ENCODE measurements at regions not wholly inside any gene's neighbourhood (a gene's known extent, or its start where the extent isn't known, plus 50 kb on each side); places are given as distances from the start of the nearest gene placed in this dataset.

DNA sequence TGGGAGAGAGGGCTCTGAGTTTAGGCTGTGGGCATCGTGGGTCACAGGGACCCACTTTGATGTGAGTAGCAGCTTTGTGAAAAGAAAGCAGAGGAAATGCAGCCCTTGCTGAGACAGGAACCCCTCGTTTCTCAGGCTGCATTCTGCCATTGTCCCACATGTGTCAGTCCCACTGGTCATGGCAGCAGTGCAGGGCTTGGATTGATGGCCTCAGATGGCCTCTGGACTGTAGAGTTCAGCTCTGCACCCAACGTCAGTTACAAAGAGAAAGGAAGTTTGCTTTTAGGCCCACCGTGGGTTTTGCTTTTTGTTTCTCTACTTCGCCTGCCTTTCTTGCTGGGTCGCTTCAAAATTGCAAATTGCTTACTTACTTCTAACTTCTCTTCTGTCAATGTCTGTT is 248.3 kb upstream of the KLF3 start (continued):
- TF ChIP-seq, protein P1, sequence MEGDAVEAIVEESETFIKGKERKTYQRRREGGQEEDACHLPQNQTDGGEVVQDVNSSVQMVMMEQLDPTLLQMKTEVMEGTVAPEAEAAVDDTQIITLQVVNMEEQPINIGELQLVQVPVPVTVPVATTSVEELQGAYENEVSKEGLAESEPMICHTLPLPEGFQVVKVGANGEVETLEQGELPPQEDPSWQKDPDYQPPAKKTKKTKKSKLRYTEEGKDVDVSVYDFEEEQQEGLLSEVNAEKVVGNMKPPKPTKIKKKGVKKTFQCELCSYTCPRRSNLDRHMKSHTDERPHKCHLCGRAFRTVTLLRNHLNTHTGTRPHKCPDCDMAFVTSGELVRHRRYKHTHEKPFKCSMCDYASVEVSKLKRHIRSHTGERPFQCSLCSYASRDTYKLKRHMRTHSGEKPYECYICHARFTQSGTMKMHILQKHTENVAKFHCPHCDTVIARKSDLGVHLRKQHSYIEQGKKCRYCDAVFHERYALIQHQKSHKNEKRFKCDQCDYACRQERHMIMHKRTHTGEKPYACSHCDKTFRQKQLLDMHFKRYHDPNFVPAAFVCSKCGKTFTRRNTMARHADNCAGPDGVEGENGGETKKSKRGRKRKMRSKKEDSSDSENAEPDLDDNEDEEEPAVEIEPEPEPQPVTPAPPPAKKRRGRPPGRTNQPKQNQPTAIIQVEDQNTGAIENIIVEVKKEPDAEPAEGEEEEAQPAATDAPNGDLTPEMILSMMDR (IDR thresholded peaks at IDR 0.05 in 2 of 3, conservative IDR thresholded peaks at IDR 0.05 in 1 of 3; ENCODE audit: borderline replicate concordance in 1 of 3, insufficient read depth in 1 of 3, low read depth in 2 of 3, low read length in 2 of 3), result no peak

DNA sequence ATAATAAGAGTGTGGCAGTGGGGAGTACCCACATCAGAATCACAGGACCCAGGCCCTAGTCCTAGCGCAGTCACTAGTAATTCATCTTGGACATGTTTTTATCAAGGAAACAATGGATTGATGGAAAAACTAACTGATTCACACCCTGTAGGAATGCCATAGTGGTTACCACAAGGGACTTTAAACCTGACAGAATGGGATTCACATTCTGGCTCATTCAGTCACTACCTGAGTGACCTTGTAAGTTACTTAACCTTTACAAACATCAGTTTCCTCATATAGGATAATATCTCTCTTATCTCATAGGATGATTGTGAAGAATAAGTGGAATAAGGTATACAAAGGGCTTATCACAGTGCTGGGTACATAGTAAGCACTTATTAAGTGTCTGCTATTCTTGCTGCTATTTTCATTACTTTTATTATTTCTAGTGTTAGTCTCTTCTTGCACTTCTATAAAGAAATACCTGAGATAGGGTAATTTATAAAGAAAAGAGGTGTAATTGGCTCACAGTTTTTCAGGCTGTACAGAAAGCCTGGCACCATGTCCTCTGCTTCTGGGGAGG is 247.5 kb upstream of the KLF3 start:
- DNase-seq (ENCODE audit: low read depth, low spot score), result no peak
- ChIA-PET RAD21 (ENCODE audit: low non-redundant PET in 1 of 2, low total read pairs in 2 of 2, uncharacterized antibody in 2 of 2, unreplicated experiment in 2 of 2) (no interaction called here), CTCF (no interaction called here), POLR2A (no interaction called here)
- peaks cover 4 to 6% of the 10 kb centered on the region in 2 experiments; a peak in 2 of 4 replicates for H3K4me1 ChIP-seq (ENCODE audit: control insufficient read depth in 1 of 2, insufficient read depth in 2 of 2, low read length in 2 of 2)
- H3K27me3 ChIP-seq (ENCODE audit: insufficient read depth, low read length), result no peaks in the 10 kb centered on the region
- no peaks in the 10 kb centered on the region for H4K20me1 ChIP-seq (ENCODE audit: insufficient read depth)
- no peak overlapping the region for H3K9ac ChIP-seq (ENCODE audit: low read length)
- BruUV-seq (replicated peaks), result no TSS peak
- ATAC-seq, result no peak
- TF ChIP-seq YY1 (IDR thresholded peaks at IDR 0.05; ENCODE audit: extremely low read depth, insufficient replicate concordance, low read depth, low read length), result no peak
- no peak for TF ChIP-seq SIN3A (IDR thresholded peaks at IDR 0.05; ENCODE audit: low read depth)
- no peak for TF ChIP-seq SP1 (IDR thresholded peaks at IDR 0.05; ENCODE audit: low read depth)
- TF ChIP-seq ZFX (IDR thresholded peaks at IDR 0.05), result no peak
- TF ChIP-seq, protein P2, sequence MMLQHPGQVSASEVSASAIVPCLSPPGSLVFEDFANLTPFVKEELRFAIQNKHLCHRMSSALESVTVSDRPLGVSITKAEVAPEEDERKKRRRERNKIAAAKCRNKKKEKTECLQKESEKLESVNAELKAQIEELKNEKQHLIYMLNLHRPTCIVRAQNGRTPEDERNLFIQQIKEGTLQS (IDR thresholded peaks at IDR 0.05), result no peak
- TF ChIP-seq ELF1 (IDR thresholded peaks at IDR 0.05; ENCODE audit: borderline replicate concordance, low read depth), result no peak
- TF ChIP-seq FOSL1 (IDR thresholded peaks at IDR 0.05; ENCODE audit: low read depth), result no peak
- TF ChIP-seq, protein P1 (IDR thresholded peaks at IDR 0.05 in 2 of 3, conservative IDR thresholded peaks at IDR 0.05 in 1 of 3; ENCODE audit: borderline replicate concordance in 1 of 3, insufficient read depth in 1 of 3, low read depth in 2 of 3, low read length in 2 of 3), result no peak
- TF ChIP-seq CEBPB (IDR thresholded peaks at IDR 0.05; ENCODE audit: low read depth), result no peak
- TF ChIP-seq EZH2phosphoT487 (IDR thresholded peaks at IDR 0.05; ENCODE audit: borderline replicate concordance), result no peak
- TF ChIP-seq, protein P3, sequence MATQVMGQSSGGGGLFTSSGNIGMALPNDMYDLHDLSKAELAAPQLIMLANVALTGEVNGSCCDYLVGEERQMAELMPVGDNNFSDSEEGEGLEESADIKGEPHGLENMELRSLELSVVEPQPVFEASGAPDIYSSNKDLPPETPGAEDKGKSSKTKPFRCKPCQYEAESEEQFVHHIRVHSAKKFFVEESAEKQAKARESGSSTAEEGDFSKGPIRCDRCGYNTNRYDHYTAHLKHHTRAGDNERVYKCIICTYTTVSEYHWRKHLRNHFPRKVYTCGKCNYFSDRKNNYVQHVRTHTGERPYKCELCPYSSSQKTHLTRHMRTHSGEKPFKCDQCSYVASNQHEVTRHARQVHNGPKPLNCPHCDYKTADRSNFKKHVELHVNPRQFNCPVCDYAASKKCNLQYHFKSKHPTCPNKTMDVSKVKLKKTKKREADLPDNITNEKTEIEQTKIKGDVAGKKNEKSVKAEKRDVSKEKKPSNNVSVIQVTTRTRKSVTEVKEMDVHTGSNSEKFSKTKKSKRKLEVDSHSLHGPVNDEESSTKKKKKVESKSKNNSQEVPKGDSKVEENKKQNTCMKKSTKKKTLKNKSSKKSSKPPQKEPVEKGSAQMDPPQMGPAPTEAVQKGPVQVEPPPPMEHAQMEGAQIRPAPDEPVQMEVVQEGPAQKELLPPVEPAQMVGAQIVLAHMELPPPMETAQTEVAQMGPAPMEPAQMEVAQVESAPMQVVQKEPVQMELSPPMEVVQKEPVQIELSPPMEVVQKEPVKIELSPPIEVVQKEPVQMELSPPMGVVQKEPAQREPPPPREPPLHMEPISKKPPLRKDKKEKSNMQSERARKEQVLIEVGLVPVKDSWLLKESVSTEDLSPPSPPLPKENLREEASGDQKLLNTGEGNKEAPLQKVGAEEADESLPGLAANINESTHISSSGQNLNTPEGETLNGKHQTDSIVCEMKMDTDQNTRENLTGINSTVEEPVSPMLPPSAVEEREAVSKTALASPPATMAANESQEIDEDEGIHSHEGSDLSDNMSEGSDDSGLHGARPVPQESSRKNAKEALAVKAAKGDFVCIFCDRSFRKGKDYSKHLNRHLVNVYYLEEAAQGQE (IDR thresholded peaks at IDR 0.05; ENCODE audit: low read depth), result no peak
- TF ChIP-seq, protein P4, sequence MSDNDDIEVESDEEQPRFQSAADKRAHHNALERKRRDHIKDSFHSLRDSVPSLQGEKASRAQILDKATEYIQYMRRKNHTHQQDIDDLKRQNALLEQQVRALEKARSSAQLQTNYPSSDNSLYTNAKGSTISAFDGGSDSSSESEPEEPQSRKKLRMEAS (IDR thresholded peaks at IDR 0.05), result no peak
- no peak overlapping the region for H3K4me3 ChIP-seq (replicated peaks in 1 of 2; ENCODE audit: low read depth in 1 of 2, low read length in 2 of 2)
- intact Hi-C loops (cut with micrococcal nuclease), result no loop called here
- H3K4me2 ChIP-seq (ENCODE audit: low read length), result no peak overlapping the region
- no peaks in the 10 kb centered on the region for H3K79me2 ChIP-seq (ENCODE audit: insufficient read depth, low read length)
- H3K9me3 ChIP-seq (ENCODE audit: control insufficient read depth in 1 of 2, insufficient read depth in 1 of 2, low read depth in 1 of 2, low read length in 2 of 2), result no peaks in the 10 kb centered on the region
- no peaks in the 10 kb centered on the region for H3K36me3 ChIP-seq (ENCODE audit: control insufficient read depth in 1 of 2, insufficient read depth in 2 of 2, low read length in 2 of 2)
- H3K27ac ChIP-seq (ENCODE audit: low read depth, low read length), result no peak overlapping the region
- H2AFZ ChIP-seq (ENCODE audit: low read depth, low read length, poor library complexity, severe bottlenecking), result no peak overlapping the region
- no peaks in the 10 kb centered on the region for H3K9me2 ChIP-seq (ENCODE audit: insufficient read depth)
